Trophoblast cell (in vitro differentiated cells and primary cell): ENCODE measurements at regions not wholly inside any gene's neighbourhood (a gene's known extent, or its start where the extent isn't known, plus 50 kb on each side); places are given as distances from the start of the nearest gene placed in this dataset.

Experiments used
- DNase-seq, 2 donors: peaks; one replicate each; pipeline ENCODE4 v3.0.0-alpha.2; 2016
- H2AFZ ChIP-seq: 2 replicates; pipeline ENCODE4 v1.6.1; 2013; ENCODE audit warnings: low read length, moderate library complexity, mild to moderate bottlenecking; ENCODE audit not compliant: insufficient read depth, poor library complexity
- H2AK5ac ChIP-seq: 2 replicates; pipeline ENCODE4 v1.6.1; 2013; ENCODE audit warnings: mild to moderate bottlenecking, low read length
- H2BK120ac ChIP-seq: 2 replicates; pipeline ENCODE4 v1.6.1; 2013; ENCODE audit warnings: low read length, mild to moderate bottlenecking, moderate library complexity; ENCODE audit not compliant: insufficient read depth, poor library complexity
- H2BK12ac ChIP-seq: 2 replicates; pipeline ENCODE4 v1.6.1; 2013; ENCODE audit warnings: mild to moderate bottlenecking, low read length, moderate library complexity
- H2BK5ac ChIP-seq: 2 replicates; pipeline ENCODE4 v1.6.1; 2013; ENCODE audit warnings: low read length, low read depth, moderate library complexity, mild to moderate bottlenecking; ENCODE audit not compliant: poor library complexity
- H3K14ac ChIP-seq: 2 replicates; pipeline ENCODE4 v1.6.1; 2013; ENCODE audit warnings: mild to moderate bottlenecking, low read length
- H3K18ac ChIP-seq: 2 replicates; pipeline ENCODE4 v1.6.1; 2013; ENCODE audit warnings: mild to moderate bottlenecking, low read length
- H3K23ac ChIP-seq: 2 replicates; pipeline ENCODE4 v1.6.1; 2013; ENCODE audit warnings: low read length
- H3K27ac ChIP-seq: 2 replicates; pipeline ENCODE4 v1.5.1; 2013; ENCODE audit warnings: low read depth, mild to moderate bottlenecking, inconsistent platforms, low read length, moderate library complexity
- H3K27me3 ChIP-seq: 2 replicates; pipeline ENCODE4 v1.6.1; 2013; ENCODE audit warnings: inconsistent platforms, mild to moderate bottlenecking, low read length, moderate library complexity; ENCODE audit not compliant: insufficient read depth
- H3K36me3 ChIP-seq, 2 experiments: 1 replicate in 1 of 2; 2 replicates in 1 of 2; pipeline ENCODE4 v1.6.1; 2013; ENCODE audit warnings: low read length in 2 of 2, mild to moderate bottlenecking in 2 of 2, moderate library complexity in 1 of 2; ENCODE audit not compliant: insufficient read depth in 2 of 2, control insufficient read depth in 1 of 2
- H3K4ac ChIP-seq: 2 replicates; pipeline ENCODE4 v1.6.1; 2013; ENCODE audit warnings: low read depth, mild to moderate bottlenecking, low read length, moderate library complexity
- H3K4me1 ChIP-seq, 2 experiments: 1 replicate in 1 of 2; 2 replicates in 1 of 2; pipeline ENCODE4 v1.6.1; 2013; ENCODE audit warnings: low read length in 2 of 2, mild to moderate bottlenecking in 2 of 2, moderate library complexity in 1 of 2; ENCODE audit not compliant: insufficient read depth in 2 of 2, control insufficient read depth in 1 of 2
- H3K4me2 ChIP-seq: 2 replicates; pipeline ENCODE4 v1.6.1; 2013; ENCODE audit warnings: inconsistent platforms, mild to moderate bottlenecking, low read length, moderate library complexity
- H3K4me3 ChIP-seq: 2 replicates; pipeline ENCODE4 v1.5.1; 2013; ENCODE audit warnings: mild to moderate bottlenecking, low read depth, low read length, inconsistent platforms
- H3K79me1 ChIP-seq: one replicate; pipeline ENCODE4 v1.6.1; 2013; ENCODE audit warnings: low read length
- H3K79me2 ChIP-seq: 2 replicates; pipeline ENCODE4 v1.6.1; 2013; ENCODE audit warnings: low read length, mild to moderate bottlenecking; ENCODE audit not compliant: control insufficient read depth, insufficient read depth, poor library complexity
- H3K9ac ChIP-seq: 2 replicates; pipeline ENCODE4 v1.6.1; 2013; ENCODE audit warnings: mild to moderate bottlenecking, low read length
- H3K9me3 ChIP-seq: 2 replicates; pipeline ENCODE4 v1.6.1; 2013; ENCODE audit warnings: low read depth, mild to moderate bottlenecking, control low read depth, inconsistent platforms, low read length; ENCODE audit not compliant: insufficient read depth
- H4K12ac ChIP-seq: 2 replicates; pipeline ENCODE4 v1.6.1; 2013; ENCODE audit warnings: low read depth, mild to moderate bottlenecking, low read length, moderate library complexity
- H4K8ac ChIP-seq: 2 replicates; pipeline ENCODE4 v1.6.1; 2013; ENCODE audit warnings: low read depth, mild to moderate bottlenecking, low read length, moderate library complexity
- H4K91ac ChIP-seq: one replicate; pipeline ENCODE4 v1.6.1; 2013; ENCODE audit warnings: low read depth, mild to moderate bottlenecking, low read length, moderate library complexity
- WGBS: extraction: QIAGEN DNeasy Blood & Tissue Kit; methylation state at CpG from one replicate; pipeline ENCODE4 v1.1.7; 2013; ENCODE audit warnings: missing lambda C conversion rate; ENCODE audit not compliant: insufficient read length, insufficient coverage; ENCODE audit errors: extremely low coverage; 5-methylcytosine and 5-hydroxymethylcytosine counted together

- Histone ChIP-seq H3K9me3 (peaks cover 4% of the 10 kb centered on the region), H3K79me2 (no peaks in the 10 kb centered on the region), H3K4me1 (no peaks in the 10 kb centered on the region), H4K12ac (no peak overlapping the region), H3K14ac (no peak overlapping the region), H3K9ac (no peak overlapping the region), H2BK12ac (no peak overlapping the region), H4K8ac (no peak overlapping the region), H2BK5ac (no peak overlapping the region), H3K18ac (no peak overlapping the region), H2AK5ac (no peak overlapping the region), H3K79me1 (no peaks in the 10 kb centered on the region), H2BK120ac (no peak overlapping the region), H3K36me3 (no peaks in the 10 kb centered on the region), H3K4ac (no peak overlapping the region), H4K91ac (no peak overlapping the region), H3K27ac (no peak overlapping the region), H3K4me2 (no peak overlapping the region), H3K23ac (no peak overlapping the region), H3K4me3 (no peak overlapping the region), H3K27me3 (no peaks in the 10 kb centered on the region), H2AFZ (no peak overlapping the region)
- DNase-seq: no peak
- no CpG with 5 or more reads among the region's 2 CpGs for WGBS
Observed at GRCh38 chr2:173762221-173762620, 203.0 kb downstream of the SP3 start.

- H2AFZ ChIP-seq: no peak overlapping the region
- H3K23ac ChIP-seq: no peak overlapping the region
- no peak overlapping the region for H2BK12ac ChIP-seq
- no peaks in the 10 kb centered on the region for H3K79me1 ChIP-seq
- no peak overlapping the region for H3K9ac ChIP-seq
- H3K4me1 ChIP-seq: no peaks in the 10 kb centered on the region
- no peak overlapping the region for H2BK5ac ChIP-seq
- no peak overlapping the region for H4K12ac ChIP-seq
- no CpG with 5 or more reads among the region's 2 CpGs for WGBS
- no peak overlapping the region for H3K18ac ChIP-seq
- no peak overlapping the region for H3K4me3 ChIP-seq
- DNase-seq: no peak
- H3K27me3 ChIP-seq: no peaks in the 10 kb centered on the region
- H3K27ac ChIP-seq: no peak overlapping the region
- H3K36me3 ChIP-seq: no peaks in the 10 kb centered on the region
- H3K79me2 ChIP-seq: no peaks in the 10 kb centered on the region
- H3K4ac ChIP-seq: no peak overlapping the region
- no peak overlapping the region for H3K4me2 ChIP-seq
- no peak overlapping the region for H2BK120ac ChIP-seq
- H4K91ac ChIP-seq: no peak overlapping the region
- peaks cover 4% of the 10 kb centered on the region for H3K9me3 ChIP-seq
- H4K8ac ChIP-seq: no peak overlapping the region
- no peak overlapping the region for H3K14ac ChIP-seq
- H2AK5ac ChIP-seq: no peak overlapping the region
Observed at GRCh38 chr2:173762864-173763263, 202.3 kb downstream of the SP3 start.

DNA sequence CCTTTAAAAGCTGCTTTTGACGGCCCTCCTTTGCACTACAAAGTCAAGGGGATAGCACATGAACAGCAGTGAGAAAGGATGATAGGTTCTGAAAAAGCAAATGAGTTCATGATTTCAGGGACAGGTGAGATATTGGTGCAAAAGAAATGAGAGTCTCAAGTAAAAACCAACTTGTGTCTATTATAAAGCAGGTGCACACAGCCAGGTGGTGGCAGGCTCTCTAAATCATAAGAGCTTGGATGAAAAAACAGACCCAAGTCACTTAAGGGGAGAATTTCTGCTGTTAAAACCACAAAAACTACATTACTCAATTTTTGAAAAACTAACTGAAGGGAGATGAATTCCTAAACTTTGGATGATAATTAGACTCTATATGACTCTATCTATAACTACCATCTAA, 201.5 kb downstream of the SP3 start:
- Histone ChIP-seq H3K4ac (no peak overlapping the region), H3K27ac (no peak overlapping the region), H3K9me3 (peaks cover 2% of the 10 kb centered on the region), H2AK5ac (no peak overlapping the region), H3K9ac (no peak overlapping the region), H3K4me1 (no peaks in the 10 kb centered on the region), H2AFZ (no peak overlapping the region), H3K4me3 (no peak overlapping the region), H2BK12ac (no peak overlapping the region), H4K91ac (no peak overlapping the region), H2BK120ac (no peak overlapping the region), H2BK5ac (no peak overlapping the region), H3K18ac (no peak overlapping the region), H3K27me3 (no peaks in the 10 kb centered on the region), H3K14ac (no peak overlapping the region), H3K4me2 (no peak overlapping the region), H3K79me2 (no peaks in the 10 kb centered on the region), H4K12ac (no peak overlapping the region), H4K8ac (no peak overlapping the region), H3K36me3 (no peaks in the 10 kb centered on the region), H3K79me1 (no peaks in the 10 kb centered on the region), H3K23ac (no peak overlapping the region)
- DNase-seq: no peak
- WGBS: no CpG with 5 or more reads among the region's 1 CpG

GRCh38 chr2:173764094-173764493, 201.1 kb downstream of the SP3 start:
- Histone ChIP-seq H3K18ac (no peak overlapping the region), H3K36me3 (no peaks in the 10 kb centered on the region), H3K4me3 (no peak overlapping the region), H3K79me1 (no peaks in the 10 kb centered on the region), H3K9ac (no peak overlapping the region), H3K27ac (no peak overlapping the region), H3K23ac (no peak overlapping the region), H4K91ac (no peak overlapping the region), H3K4me2 (no peak overlapping the region), H3K27me3 (no peaks in the 10 kb centered on the region), H2BK5ac (no peak overlapping the region), H2AK5ac (no peak overlapping the region), H4K12ac (no peak overlapping the region), H3K14ac (no peak overlapping the region), H3K79me2 (no peaks in the 10 kb centered on the region), H2AFZ (no peak overlapping the region), H4K8ac (no peak overlapping the region), H2BK120ac (no peak overlapping the region), H3K9me3 (peaks cover 2% of the 10 kb centered on the region), H3K4ac (no peak overlapping the region), H3K4me1 (no peaks in the 10 kb centered on the region), H2BK12ac (no peak overlapping the region)
- no CpG with 5 or more reads among the region's 6 CpGs for WGBS
- DNase-seq: no peak
